ENCODE measurements at regions not wholly inside any gene's neighbourhood (a gene's known extent, or its start where the extent isn't known, plus 50 kb on each side); places are given as distances from the start of the nearest gene placed in this dataset.

DNA sequence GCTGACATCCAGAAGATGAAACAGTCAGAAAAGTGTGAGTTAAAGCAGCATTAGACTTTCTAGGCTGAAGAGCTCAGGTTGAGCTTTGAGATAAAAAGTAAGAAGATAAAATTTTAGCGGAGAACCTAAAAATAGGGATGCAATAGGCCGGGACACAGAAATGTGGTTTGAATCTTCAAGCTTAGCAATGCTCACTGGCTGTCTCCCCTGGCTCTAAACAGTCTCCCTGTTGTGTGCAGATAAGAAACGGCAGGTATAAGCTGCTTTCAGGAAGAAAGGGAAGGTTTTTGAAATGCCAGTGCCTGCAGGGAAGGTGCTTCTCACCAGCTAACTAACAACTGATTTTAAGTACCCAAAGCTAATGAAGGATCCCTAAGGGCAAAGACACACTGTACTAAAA lies 718.7 kb upstream of the SGO1 start:
- no peak for DNase-seq
- Histone ChIP-seq H3K9me3 (peaks cover 0 to 2% of the 10 kb centered on the region in 2 donors), H3K27me3 (no peaks in the 10 kb centered on the region), H3K4me3 (no peak overlapping the region), H3K4me1 (no peaks in the 10 kb centered on the region), H3K27ac (no peak overlapping the region), H3K36me3 (no peaks in the 10 kb centered on the region)
- no peak for ATAC-seq
- TF ChIP-seq, protein P1, sequence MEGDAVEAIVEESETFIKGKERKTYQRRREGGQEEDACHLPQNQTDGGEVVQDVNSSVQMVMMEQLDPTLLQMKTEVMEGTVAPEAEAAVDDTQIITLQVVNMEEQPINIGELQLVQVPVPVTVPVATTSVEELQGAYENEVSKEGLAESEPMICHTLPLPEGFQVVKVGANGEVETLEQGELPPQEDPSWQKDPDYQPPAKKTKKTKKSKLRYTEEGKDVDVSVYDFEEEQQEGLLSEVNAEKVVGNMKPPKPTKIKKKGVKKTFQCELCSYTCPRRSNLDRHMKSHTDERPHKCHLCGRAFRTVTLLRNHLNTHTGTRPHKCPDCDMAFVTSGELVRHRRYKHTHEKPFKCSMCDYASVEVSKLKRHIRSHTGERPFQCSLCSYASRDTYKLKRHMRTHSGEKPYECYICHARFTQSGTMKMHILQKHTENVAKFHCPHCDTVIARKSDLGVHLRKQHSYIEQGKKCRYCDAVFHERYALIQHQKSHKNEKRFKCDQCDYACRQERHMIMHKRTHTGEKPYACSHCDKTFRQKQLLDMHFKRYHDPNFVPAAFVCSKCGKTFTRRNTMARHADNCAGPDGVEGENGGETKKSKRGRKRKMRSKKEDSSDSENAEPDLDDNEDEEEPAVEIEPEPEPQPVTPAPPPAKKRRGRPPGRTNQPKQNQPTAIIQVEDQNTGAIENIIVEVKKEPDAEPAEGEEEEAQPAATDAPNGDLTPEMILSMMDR (IDR thresholded peaks at IDR 0.05): no peak
- intact Hi-C loops (cut with DNase I): no loop called here

DNA sequence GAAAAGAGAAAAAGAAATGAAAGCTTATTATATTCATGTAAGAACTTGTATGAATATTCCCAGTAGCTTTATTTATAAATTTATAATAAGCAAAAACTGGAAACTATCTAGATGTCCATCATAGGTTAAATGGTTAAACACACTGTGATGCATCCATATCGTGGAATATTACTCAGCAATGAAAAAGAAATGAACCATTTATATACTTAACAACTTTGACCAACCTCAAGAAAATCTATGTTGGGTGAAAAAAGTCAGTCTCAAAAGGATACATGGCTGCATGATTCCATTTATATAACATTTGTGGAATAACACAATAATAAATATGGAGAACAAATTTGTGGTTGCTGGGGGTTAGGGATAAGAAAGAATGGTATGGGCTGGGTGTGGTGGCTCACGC lies 713.0 kb upstream of the SGO1 start:
- intact Hi-C loops (cut with DNase I): no loop called here
- no peak for ATAC-seq
- TF ChIP-seq, protein P1 (IDR thresholded peaks at IDR 0.05): no peak

DNA sequence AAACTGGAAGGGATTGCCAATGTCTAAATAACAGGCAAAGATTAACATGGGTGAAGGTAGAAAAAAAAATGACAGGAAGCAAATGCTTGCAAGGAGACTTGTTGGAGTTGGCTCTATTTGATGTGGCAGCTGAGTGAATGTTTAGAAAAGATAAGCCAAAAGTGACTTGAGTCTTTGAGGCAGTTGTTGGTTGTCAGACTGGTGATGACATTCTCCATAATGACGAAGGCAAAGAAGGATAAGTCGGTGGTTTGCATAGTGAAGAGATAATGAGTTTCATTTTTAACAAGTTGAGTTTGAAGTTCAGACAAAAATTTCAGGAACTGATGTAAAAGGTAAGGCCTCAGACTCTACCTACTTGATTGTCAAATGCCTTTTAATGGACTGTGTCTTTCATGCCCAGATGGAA lies 704.1 kb upstream of the SGO1 start:
- TF ChIP-seq, protein P1 (IDR thresholded peaks at IDR 0.05): no peak
- no peaks in the 10 kb centered on the region for H3K4me1 ChIP-seq
- intact Hi-C loops (cut with DNase I): no loop called here
- H3K4me3 ChIP-seq: no peak overlapping the region
- no peaks in the 10 kb centered on the region for H3K27me3 ChIP-seq
- no peaks in the 10 kb centered on the region for H3K36me3 ChIP-seq
- DNase-seq (no peak), ATAC-seq (no peak)
- H3K27ac ChIP-seq: no peak overlapping the region
- H3K9me3 ChIP-seq: peaks cover 0 to 8% of the 10 kb centered on the region in 2 donors

More for the DNA sequence above, 713.0 kb upstream of the SGO1 start:
- Histone ChIP-seq H3K4me1 (no peaks in the 10 kb centered on the region), H3K36me3 (no peaks in the 10 kb centered on the region), H3K4me3 (no peak overlapping the region), H3K27me3 (no peaks in the 10 kb centered on the region), H3K27ac (no peak overlapping the region), H3K9me3 (peaks cover 0 to 27% of the 10 kb centered on the region in 2 donors)
- DNase-seq: no peak

DNA sequence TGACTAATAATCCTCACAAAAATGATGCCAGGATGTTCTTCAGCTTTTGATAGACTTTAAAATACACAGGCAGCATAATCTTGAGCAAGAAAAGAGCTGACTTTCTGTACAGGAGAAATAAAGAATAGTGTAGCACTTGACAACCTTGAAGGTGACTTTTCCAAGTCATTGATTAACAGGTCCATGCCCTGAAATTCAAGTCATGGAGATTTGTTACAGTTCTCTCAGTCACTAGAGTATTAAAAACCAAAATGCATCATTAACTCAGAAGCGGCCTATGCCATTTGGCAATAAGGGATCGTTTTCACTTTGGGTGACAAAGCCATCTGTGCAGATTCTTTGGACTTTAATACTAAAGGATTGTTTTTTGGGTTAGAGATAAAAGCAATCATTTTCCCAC lies 692.7 kb upstream of the SGO1 start:
- no peaks in the 10 kb centered on the region for H3K36me3 ChIP-seq
- H3K27ac ChIP-seq: no peak overlapping the region
- intact Hi-C loops (cut with DNase I): no loop called here
- peaks cover 0 to 23% of the 10 kb centered on the region in 2 donors for H3K9me3 ChIP-seq
- ATAC-seq: no peak
- no peak overlapping the region for H3K4me3 ChIP-seq
- TF ChIP-seq, protein P1 (IDR thresholded peaks at IDR 0.05): no peak
- no peak for DNase-seq
- no peaks in the 10 kb centered on the region for H3K4me1 ChIP-seq
- H3K27me3 ChIP-seq: no peaks in the 10 kb centered on the region

DNA sequence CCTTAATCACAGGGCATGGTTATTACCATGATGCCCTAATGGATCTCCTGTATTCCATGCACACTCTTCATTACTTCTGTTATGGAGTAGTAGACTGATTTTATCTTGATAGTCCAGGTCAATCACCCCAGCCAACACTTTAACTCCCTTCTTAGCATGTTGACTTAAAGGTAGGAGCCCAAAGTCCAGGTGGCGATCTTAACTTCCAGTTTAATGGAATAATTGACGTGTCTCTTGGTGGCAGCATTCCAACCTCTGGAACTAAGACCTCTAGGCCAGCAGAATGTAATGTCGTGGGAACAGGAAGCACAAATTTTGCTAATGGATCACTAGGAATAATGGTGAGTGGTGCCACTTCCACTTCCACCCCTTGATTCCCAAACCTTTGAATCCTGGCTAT lies 687.2 kb upstream of the SGO1 start:
- Histone ChIP-seq H3K4me1 (no peaks in the 10 kb centered on the region), H3K27ac (no peak overlapping the region), H3K4me3 (no peak overlapping the region), H3K36me3 (no peaks in the 10 kb centered on the region), H3K9me3 (peaks cover 0 to 23% of the 10 kb centered on the region in 2 donors), H3K27me3 (no peaks in the 10 kb centered on the region)
- ATAC-seq: no peak
- DNase-seq: no peak
- intact Hi-C loops (cut with DNase I): no loop called here
- TF ChIP-seq, protein P1 (IDR thresholded peaks at IDR 0.05): no peak

All from left lung (tissue), 4 donors.